Stomach (tissue), 8 donors: ENCODE measurements at regions not wholly inside any gene's neighbourhood (a gene's known extent, or its start where the extent isn't known, plus 50 kb on each side); places are given as distances from the start of the nearest gene placed in this dataset.

Experiments
- DNase-seq, 2 donors: peaks; one replicate each; pipeline versions ENCODE4 v3.0.0 to v3.0.0-alpha.2; 2013 to 2019
- H3K27ac ChIP-seq, 5 donors: fragments of 200-600 bp in 4 of 5; sonication (generic) in 4 of 5; one replicate each; pipeline ENCODE4 v1.5.1; 2013 to 2019; ENCODE audit warnings: mild to moderate bottlenecking in 1 of 5, moderate library complexity in 1 of 5
- H3K27me3 ChIP-seq, 3 donors: fragments of 200-600 bp; sonication (generic); one replicate each; pipeline ENCODE4 v1.5.1; 2017 to 2019; ENCODE audit warnings: mixed run types in 1 of 3
- H3K36me3 ChIP-seq, 4 donors: fragments of 200-600 bp; sonication (generic); 1 replicate in 3 of 4; 2 replicates in 1 of 4; pipeline ENCODE4 v1.5.1; 2016 to 2019
- H3K4me1 ChIP-seq, 4 donors: fragments of 200-600 bp; sonication (generic); one replicate each; pipeline ENCODE4 v1.5.1; 2016 to 2019
- H3K4me3 ChIP-seq, 4 donors: fragments of 200-600 bp; sonication (generic) in 3 of 4; one replicate each; pipeline ENCODE4 v1.5.1; 2016 to 2019; ENCODE audit warnings: mild to moderate bottlenecking in 1 of 4
- H3K9me3 ChIP-seq, 4 donors: fragments of 200-600 bp; sonication (generic); one replicate each; pipeline ENCODE4 v1.5.1; 2016 to 2019
- EP300 ChIP-seq: sonication (generic); formaldehyde crosslinking; IDR thresholded peaks from one replicate; pipeline ENCODE4 v1.6.1; 2017; ENCODE audit warnings: antibody characterized with exemption
- POLR2A ChIP-seq, 4 donors: fragments of 450-650 bp; IDR thresholded peaks; one replicate each; pipeline ENCODE4 v1.6.1; 2016; ENCODE audit warnings: antibody characterized with exemption in 4 of 4, control low read depth in 2 of 4, mild to moderate bottlenecking in 1 of 4, moderate library complexity in 1 of 4
- POLR2AphosphoS5 ChIP-seq, 3 donors: sonication (generic); formaldehyde crosslinking; IDR thresholded peaks; one replicate each; pipeline ENCODE4 v1.6.1; 2016; ENCODE audit warnings: antibody characterized with exemption in 3 of 3
- WGBS, 5 donors: extraction: QIAGEN DNeasy Blood & Tissue Kit in 3 of 5; methylation state at CpG; one replicate each; pipeline versions ENCODE4 v1.1.5 to v1.1.7; 2013 to 2018; 5-methylcytosine and 5-hydroxymethylcytosine counted together
- intact Hi-C: fragments of 100-400 bp; cut with DNase I; formaldehyde crosslinking; loops from one replicate; pipeline ENCODE4 v1.15.1; 2023; ENCODE audit warnings: low total_unique reads
- TF ChIP-seq, protein P1 (sequence below), 7 experiments: fragments of 450-650 bp in 4 of 7; fragments of 200-600 bp in 3 of 7; sonication (generic) in 3 of 7; IDR thresholded peaks; one replicate each; pipeline ENCODE4 v1.5.1; 2016 to 2019; ENCODE audit warnings: antibody characterized with exemption in 7 of 7, control low read depth in 2 of 7, mild to moderate bottlenecking in 1 of 7
- donor health status: healthy with polysubstance abuse.
- donor health status: Bipolar disorder and iron deficiency.
- donor health status: healthy.

DNA sequence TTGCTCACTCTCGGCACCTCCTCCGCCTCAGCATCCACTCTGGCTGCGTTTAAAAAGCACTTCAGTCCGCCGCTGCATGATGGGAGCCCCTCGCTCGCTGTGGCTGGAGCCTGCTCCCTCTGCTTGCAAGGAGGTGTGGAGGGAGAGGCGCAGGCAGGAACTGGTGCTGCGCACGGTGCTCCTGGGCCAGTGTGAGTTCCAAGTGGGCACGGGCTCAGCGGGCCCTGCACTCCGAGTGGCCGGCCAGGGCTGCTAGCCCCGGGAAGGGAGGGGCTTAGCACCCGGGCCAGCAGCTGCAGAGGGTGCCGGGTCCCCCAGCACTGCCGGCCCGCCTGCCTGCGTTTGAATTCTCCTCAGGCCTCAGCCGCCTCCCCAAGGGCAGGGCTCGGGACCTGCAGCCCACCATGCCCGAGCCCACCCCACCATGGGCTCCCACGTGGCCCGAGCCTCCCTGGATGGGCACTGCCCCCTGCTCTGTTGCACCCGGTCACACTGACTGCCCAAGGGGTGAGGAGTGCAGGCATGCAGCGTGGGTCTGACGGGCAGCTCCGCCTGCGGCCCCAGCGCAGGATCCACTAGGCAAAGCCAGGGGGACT lies 1599.5 kb downstream of the NCAM2 start:
- TF ChIP-seq EP300, result no peak
- no peak for TF ChIP-seq POLR2AphosphoS5 (IDR thresholded peaks at IDR 0.05)
- TF ChIP-seq, protein P1, sequence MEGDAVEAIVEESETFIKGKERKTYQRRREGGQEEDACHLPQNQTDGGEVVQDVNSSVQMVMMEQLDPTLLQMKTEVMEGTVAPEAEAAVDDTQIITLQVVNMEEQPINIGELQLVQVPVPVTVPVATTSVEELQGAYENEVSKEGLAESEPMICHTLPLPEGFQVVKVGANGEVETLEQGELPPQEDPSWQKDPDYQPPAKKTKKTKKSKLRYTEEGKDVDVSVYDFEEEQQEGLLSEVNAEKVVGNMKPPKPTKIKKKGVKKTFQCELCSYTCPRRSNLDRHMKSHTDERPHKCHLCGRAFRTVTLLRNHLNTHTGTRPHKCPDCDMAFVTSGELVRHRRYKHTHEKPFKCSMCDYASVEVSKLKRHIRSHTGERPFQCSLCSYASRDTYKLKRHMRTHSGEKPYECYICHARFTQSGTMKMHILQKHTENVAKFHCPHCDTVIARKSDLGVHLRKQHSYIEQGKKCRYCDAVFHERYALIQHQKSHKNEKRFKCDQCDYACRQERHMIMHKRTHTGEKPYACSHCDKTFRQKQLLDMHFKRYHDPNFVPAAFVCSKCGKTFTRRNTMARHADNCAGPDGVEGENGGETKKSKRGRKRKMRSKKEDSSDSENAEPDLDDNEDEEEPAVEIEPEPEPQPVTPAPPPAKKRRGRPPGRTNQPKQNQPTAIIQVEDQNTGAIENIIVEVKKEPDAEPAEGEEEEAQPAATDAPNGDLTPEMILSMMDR (IDR thresholded peaks at IDR 0.05), result no peak
- no peak overlapping the region for H3K27ac ChIP-seq
- H3K9me3 ChIP-seq, result peaks cover 0 to 24% (median 12%) of the 10 kb centered on the region in 4 donors
- H3K4me1 ChIP-seq, result no peaks in the 10 kb centered on the region
- H3K4me3 ChIP-seq, result no peak overlapping the region
- 85 to 93% (median 89%) methylated on average over 9 to 31 of the region's 31 CpGs for WGBS, 5 donors
- DNase-seq, result no peak
- no peaks in the 10 kb centered on the region for H3K27me3 ChIP-seq
- intact Hi-C loops, result no loop called here
- H3K36me3 ChIP-seq, result no peaks in the 10 kb centered on the region

DNA sequence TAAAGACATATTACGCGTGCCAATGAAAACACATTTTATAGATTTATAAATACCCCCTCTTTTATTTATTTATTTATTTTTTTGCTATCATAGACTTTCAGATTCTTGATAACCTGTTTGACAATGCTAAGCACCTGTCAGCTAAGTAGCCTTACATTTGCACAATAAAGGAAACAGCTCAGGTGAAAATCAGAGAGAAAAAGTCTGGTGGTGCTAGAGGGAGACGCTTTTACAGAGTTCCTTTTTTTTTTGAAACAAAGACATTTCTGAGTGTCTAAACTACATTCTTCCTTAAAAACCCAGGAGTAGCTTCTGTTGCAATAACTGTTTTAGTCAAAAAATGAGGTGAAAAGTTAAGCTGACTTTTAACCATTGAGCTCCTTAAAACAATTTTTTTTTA lies 1611.6 kb downstream of the NCAM2 start:
- Histone ChIP-seq H3K4me1 (no peaks in the 10 kb centered on the region), H3K27ac (no peak overlapping the region), H3K27me3 (no peaks in the 10 kb centered on the region), H3K9me3 (peaks cover 0 to 10% (median 0%) of the 10 kb centered on the region in 4 donors), H3K4me3 (no peak overlapping the region), H3K36me3 (no peaks in the 10 kb centered on the region)
- no peak for TF ChIP-seq EP300
- TF ChIP-seq, protein P1 (IDR thresholded peaks at IDR 0.05), result no peak
- TF ChIP-seq POLR2AphosphoS5 (IDR thresholded peaks at IDR 0.05), result no peak
- no peak for DNase-seq
- intact Hi-C loops, result no loop called here
- WGBS, 5 donors, result 72 to 83% (median 73%) methylated on average over 3 of the region's 3 CpGs

DNA sequence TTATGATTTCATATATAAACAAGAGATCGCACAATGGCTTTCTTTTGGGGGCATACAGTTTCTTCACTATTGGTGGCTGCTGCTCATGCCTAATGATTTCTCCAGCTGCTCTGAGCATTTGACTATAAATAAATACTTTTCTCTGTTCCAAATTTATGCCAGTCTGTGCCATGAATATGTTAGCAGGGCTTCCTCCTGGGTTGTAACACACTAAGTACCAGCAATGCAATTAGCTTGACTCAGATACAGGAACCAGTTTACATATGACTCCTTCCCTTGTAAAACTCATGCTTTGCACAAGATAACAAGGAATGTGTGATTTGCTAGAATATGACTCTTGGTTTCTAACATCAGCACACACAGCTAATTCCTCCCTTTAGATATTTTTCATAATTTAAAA lies 1629.7 kb downstream of the NCAM2 start:
- Histone ChIP-seq H3K9me3 (peaks cover 0 to 4% (median 0%) of the 10 kb centered on the region in 4 donors), H3K4me3 (no peak overlapping the region), H3K4me1 (no peaks in the 10 kb centered on the region), H3K27ac (no peak overlapping the region), H3K36me3 (no peaks in the 10 kb centered on the region), H3K27me3 (no peaks in the 10 kb centered on the region)
- TF ChIP-seq, protein P1 (IDR thresholded peaks at IDR 0.05), result no peak
- WGBS, 5 donors, result 79 to 98% (median 90%) methylated on average over 1 of the region's 1 CpG
- DNase-seq, result no peak
- intact Hi-C loops, result no loop called here

DNA sequence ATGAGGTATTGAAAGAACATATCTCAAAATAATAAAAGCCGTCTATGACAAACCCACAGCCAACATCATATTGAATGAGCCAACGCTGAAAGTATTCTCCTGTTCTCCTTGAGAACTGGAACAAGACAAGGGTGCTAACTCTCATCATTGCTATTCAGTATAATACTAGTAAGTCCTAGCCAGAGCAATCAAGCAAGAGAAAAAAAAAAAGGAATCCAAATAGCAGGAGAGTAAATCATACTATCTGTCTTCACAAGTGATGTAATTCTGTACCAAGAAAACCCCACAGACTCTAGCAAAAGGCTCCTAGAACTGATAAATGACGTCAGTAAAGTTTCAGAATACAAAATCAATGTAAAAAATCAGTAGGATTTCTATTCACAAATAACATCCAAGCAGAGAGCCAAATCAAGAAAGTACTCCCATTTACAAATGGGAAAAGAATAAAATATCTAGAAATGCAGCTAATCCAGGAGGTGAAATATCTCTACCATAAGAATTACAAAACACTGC lies 1632.8 kb downstream of the NCAM2 start:
- Histone ChIP-seq H3K27me3 (no peaks in the 10 kb centered on the region), H3K4me1 (no peaks in the 10 kb centered on the region), H3K36me3 (no peaks in the 10 kb centered on the region), H3K4me3 (no peak overlapping the region), H3K27ac (no peak overlapping the region), H3K9me3 (peaks cover 0 to 4% (median 0%) of the 10 kb centered on the region in 4 donors)
- intact Hi-C loops, result no loop called here
- DNase-seq, result no peak
- no peak for TF ChIP-seq POLR2AphosphoS5 (IDR thresholded peaks at IDR 0.05)
- no peak for TF ChIP-seq EP300
- TF ChIP-seq, protein P1 (IDR thresholded peaks at IDR 0.05), result no peak
- no peak for TF ChIP-seq POLR2A (IDR thresholded peaks at IDR 0.05)
- WGBS, 5 donors, result 72 to 92% (median 80%) methylated on average over 3 of the region's 3 CpGs
